ENCODE measurements at regions not wholly inside any gene's neighbourhood (a gene's known extent, or its start where the extent isn't known, plus 50 kb on each side); places are given as distances from the start of the nearest gene placed in this dataset.

GRCh38 chr10:36195364-36195763 is 553.3 kb upstream of the FZD8 start:
- no peak for TF ChIP-seq POLR2AphosphoS5 (IDR thresholded peaks at IDR 0.05)
- TF ChIP-seq CTCF (IDR thresholded peaks at IDR 0.05), result no peak
- TF ChIP-seq POLR2A (IDR thresholded peaks at IDR 0.05), result no peak
- peaks cover 3 to 21% of the 10 kb centered on the region in 2 donors for H3K9me3 ChIP-seq
- H3K36me3 ChIP-seq, result no peaks in the 10 kb centered on the region
- H3K4me1 ChIP-seq, result no peaks in the 10 kb centered on the region
- no peak overlapping the region for H3K27ac ChIP-seq
- H3K4me3 ChIP-seq, result no peak overlapping the region
- no peak for DNase-seq (ENCODE audit: low spot score in 2 of 2)
- intact Hi-C loops (cut with DNase I; ENCODE audit: low total_unique reads), result no loop called here
- H3K27me3 ChIP-seq, result no peaks in the 10 kb centered on the region

- DNase-seq (ENCODE audit: low spot score in 2 of 2), result no peak
- Histone ChIP-seq H3K27me3 (no peaks in the 10 kb centered on the region), H3K4me3 (no peak overlapping the region), H3K9me3 (peaks cover 3 to 21% of the 10 kb centered on the region in 2 donors), H3K36me3 (no peaks in the 10 kb centered on the region), H3K27ac (no peak overlapping the region), H3K4me1 (no peaks in the 10 kb centered on the region)
- TF ChIP-seq POLR2A (IDR thresholded peaks at IDR 0.05) (no peak), CTCF (IDR thresholded peaks at IDR 0.05) (no peak), POLR2AphosphoS5 (IDR thresholded peaks at IDR 0.05) (no peak)
- intact Hi-C loops (cut with DNase I; ENCODE audit: low total_unique reads), result no loop called here
Observed at GRCh38 chr10:36194276-36194675, 552.2 kb upstream of the FZD8 start.

- no peak for TF ChIP-seq POLR2AphosphoS5 (IDR thresholded peaks at IDR 0.05)
- no peak for TF ChIP-seq POLR2A (IDR thresholded peaks at IDR 0.05)
- no peak for TF ChIP-seq CTCF (IDR thresholded peaks at IDR 0.05)
Observed at GRCh38 chr10:36191009-36191408, 548.9 kb upstream of the FZD8 start.

GRCh38 chr10:36188461-36188860 is 546.4 kb upstream of the FZD8 start:
- intact Hi-C loops (cut with DNase I; ENCODE audit: low total_unique reads), result no loop called here
- H3K4me3 ChIP-seq, result no peak overlapping the region
- no peaks in the 10 kb centered on the region for H3K36me3 ChIP-seq
- peaks cover 3 to 21% of the 10 kb centered on the region in 2 donors for H3K9me3 ChIP-seq
- H3K27me3 ChIP-seq, result no peaks in the 10 kb centered on the region
- no peaks in the 10 kb centered on the region for H3K4me1 ChIP-seq
- no peak for DNase-seq (ENCODE audit: low spot score in 2 of 2)
- H3K27ac ChIP-seq, result no peak overlapping the region
- TF ChIP-seq POLR2AphosphoS5 (IDR thresholded peaks at IDR 0.05), result no peak

More at GRCh38 chr10:36191009-36191408, 548.9 kb upstream of the FZD8 start:
- H3K4me3 ChIP-seq, result no peak overlapping the region
- peaks cover 3 to 21% of the 10 kb centered on the region in 2 donors for H3K9me3 ChIP-seq
- intact Hi-C loops (cut with DNase I; ENCODE audit: low total_unique reads), result no loop called here
- H3K27ac ChIP-seq, result no peak overlapping the region
- H3K36me3 ChIP-seq, result no peaks in the 10 kb centered on the region
- DNase-seq (ENCODE audit: low spot score in 2 of 2), result no peak
- no peaks in the 10 kb centered on the region for H3K27me3 ChIP-seq
- no peaks in the 10 kb centered on the region for H3K4me1 ChIP-seq

- H3K27me3 ChIP-seq, result no peaks in the 10 kb centered on the region
- TF ChIP-seq POLR2AphosphoS5 (IDR thresholded peaks at IDR 0.05) (no peak), POLR2A (IDR thresholded peaks at IDR 0.05) (no peak), CTCF (IDR thresholded peaks at IDR 0.05) (no peak)
- peaks cover 0 to 2% of the 10 kb centered on the region in 2 donors for H3K4me1 ChIP-seq
- no peak overlapping the region for H3K4me3 ChIP-seq
- no peaks in the 10 kb centered on the region for H3K36me3 ChIP-seq
- no peak overlapping the region for H3K27ac ChIP-seq
- peaks cover 3 to 21% of the 10 kb centered on the region in 2 donors for H3K9me3 ChIP-seq
- intact Hi-C loops (cut with DNase I; ENCODE audit: low total_unique reads), result no loop called here
- DNase-seq (ENCODE audit: low spot score in 2 of 2), result no peak
Observed at GRCh38 chr10:36188080-36188453, 546.0 kb upstream of the FZD8 start.
